Right cardiac atrium (tissue), 5 donors: ENCODE measurements at regions not wholly inside any gene's neighbourhood (a gene's known extent, or its start where the extent isn't known, plus 50 kb on each side); places are given as distances from the start of the nearest gene placed in this dataset.

ENCODE experiments used
- ATAC-seq, 2 donors: fragments of 200-7000 bp; cut with Tn5 transposase; one replicate each; pipeline versions ENCODE4 v1.8.0 to v1.9.1; 2020; ENCODE audit warnings: moderate library complexity in 2 of 2, mild to moderate bottlenecking in 1 of 2
- DNase-seq, 3 donors: peaks; one replicate each; pipeline ENCODE4 v3.0.0-alpha.2; 2020
- H3K27ac ChIP-seq: one replicate; pipeline ENCODE4 v1.5.1; 2013; ENCODE audit warnings: mild to moderate bottlenecking, low read length, control low read depth, moderate library complexity
- H3K27me3 ChIP-seq: one replicate; pipeline ENCODE4 v1.6.1; 2013; ENCODE audit not compliant: control insufficient read depth, insufficient read depth
- H3K4me1 ChIP-seq: one replicate; pipeline ENCODE4 v1.6.1; 2013; ENCODE audit warnings: low read length; ENCODE audit not compliant: control insufficient read depth, insufficient read depth
- H3K4me3 ChIP-seq: one replicate; pipeline ENCODE4 v1.5.1; 2013; ENCODE audit warnings: low read length, control low read depth
- H3K9me3 ChIP-seq: one replicate; pipeline ENCODE4 v1.6.1; 2013; ENCODE audit warnings: low read length; ENCODE audit not compliant: control insufficient read depth
- WGBS: extraction: QIAGEN DNeasy Blood & Tissue Kit; methylation state at CpG from one replicate; pipeline ENCODE4 v1.1.7; 2013; 5-methylcytosine and 5-hydroxymethylcytosine counted together
- intact Hi-C, 4 donors: fragments of 100-400 bp; cut with DNase I; formaldehyde crosslinking; loops; one replicate each; pipeline versions ENCODE4 v1.11.0 to v1.14.0; 2022 to 2023
- donor health status: healthy with polysubstance abuse.
- donor health status: DM: no; HTN: yes; CAD: no.
- donor health status: DM: no; HTN: no; CAD: no.
- donor health status: DM: no; HTN: yes; CAD: no; lungs with severe emphysema.
- donor health status: DM: yes; HTN: yes; CAD: no.

DNA sequence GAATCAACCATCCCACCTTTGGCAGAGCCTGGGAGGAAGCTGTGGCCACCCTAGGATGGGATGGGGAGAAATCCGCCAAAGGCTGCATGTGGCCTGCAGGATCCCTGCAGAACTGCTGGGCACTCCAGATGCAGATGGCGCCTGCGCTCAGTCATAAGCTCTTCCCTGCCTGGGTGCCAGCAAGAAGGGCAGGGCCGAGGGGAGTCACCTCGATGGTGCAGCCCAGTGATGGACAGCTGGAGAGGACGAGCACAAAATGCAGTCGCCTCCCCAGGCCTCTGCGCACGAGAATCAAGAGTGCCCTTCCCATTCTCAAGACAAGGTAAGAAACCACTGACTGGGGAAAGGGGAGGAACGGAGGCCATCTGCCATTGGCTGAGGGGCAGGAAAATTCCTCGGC is 693.6 kb downstream of the TBC1D22A start:
- DNase-seq (no peak), ATAC-seq (no peak)
- no peak overlapping the region for H3K27ac ChIP-seq
- H3K4me3 ChIP-seq = no peak overlapping the region
- 78% methylated on average over 11 of the region's 11 CpGs for WGBS
- no peaks in the 10 kb centered on the region for H3K9me3 ChIP-seq
- intact Hi-C loops = no loop called here
- H3K27me3 ChIP-seq = no peaks in the 10 kb centered on the region
- H3K4me1 ChIP-seq = no peaks in the 10 kb centered on the region

DNA sequence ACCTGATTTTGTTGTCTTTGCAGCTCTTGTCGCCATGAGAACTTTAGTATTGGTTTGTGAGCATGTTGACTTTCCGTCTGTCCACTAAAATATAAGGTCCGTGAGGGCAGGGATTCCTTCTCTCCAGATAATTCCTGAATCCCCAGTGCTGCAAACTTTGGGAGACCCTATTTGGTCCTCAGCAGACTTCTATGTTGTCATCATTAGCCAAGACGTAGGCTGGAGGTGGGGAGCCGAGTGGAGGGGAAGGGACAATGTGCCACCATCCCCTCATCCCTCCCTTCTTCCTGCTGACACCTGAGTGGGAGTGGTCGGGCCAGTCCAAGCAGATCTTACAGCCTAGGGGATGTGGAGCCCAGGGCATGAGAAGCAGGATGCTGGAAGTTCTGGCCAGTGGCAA is 690.6 kb downstream of the TBC1D22A start:
- no peak for DNase-seq
- H3K27me3 ChIP-seq = no peaks in the 10 kb centered on the region
- intact Hi-C loops = no loop called here
- H3K9me3 ChIP-seq = no peaks in the 10 kb centered on the region
- no peak for ATAC-seq
- no peaks in the 10 kb centered on the region for H3K4me1 ChIP-seq
- no peak overlapping the region for H3K27ac ChIP-seq
- WGBS = 87% methylated on average over 6 of the region's 6 CpGs
- H3K4me3 ChIP-seq = no peak overlapping the region

DNA sequence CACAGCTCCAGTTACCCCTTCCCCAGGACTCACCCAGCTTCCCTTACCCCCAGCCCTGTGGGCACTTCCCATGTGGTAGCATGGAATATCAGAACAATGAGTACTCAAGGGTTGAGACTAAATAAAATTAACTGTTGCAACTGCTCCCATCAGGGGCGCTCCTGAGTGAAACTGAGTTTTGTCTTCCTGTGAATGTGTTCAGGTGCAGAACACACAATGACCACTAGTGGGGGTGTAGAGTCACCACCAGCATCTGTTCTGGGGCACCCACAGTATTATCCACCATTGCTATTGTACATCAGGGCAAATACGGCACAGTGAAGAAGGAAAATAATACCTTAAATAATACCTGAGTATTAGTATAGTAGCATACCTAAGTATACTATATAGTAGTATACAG is 689.7 kb downstream of the TBC1D22A start:
- H3K4me3 ChIP-seq = no peak overlapping the region
- DNase-seq (no peak), ATAC-seq (no peak)
- no peaks in the 10 kb centered on the region for H3K27me3 ChIP-seq
- no peaks in the 10 kb centered on the region for H3K4me1 ChIP-seq
- no peaks in the 10 kb centered on the region for H3K9me3 ChIP-seq
- H3K27ac ChIP-seq = no peak overlapping the region
- intact Hi-C loops = no loop called here
- 78% methylated on average over 2 of the region's 2 CpGs for WGBS

DNA sequence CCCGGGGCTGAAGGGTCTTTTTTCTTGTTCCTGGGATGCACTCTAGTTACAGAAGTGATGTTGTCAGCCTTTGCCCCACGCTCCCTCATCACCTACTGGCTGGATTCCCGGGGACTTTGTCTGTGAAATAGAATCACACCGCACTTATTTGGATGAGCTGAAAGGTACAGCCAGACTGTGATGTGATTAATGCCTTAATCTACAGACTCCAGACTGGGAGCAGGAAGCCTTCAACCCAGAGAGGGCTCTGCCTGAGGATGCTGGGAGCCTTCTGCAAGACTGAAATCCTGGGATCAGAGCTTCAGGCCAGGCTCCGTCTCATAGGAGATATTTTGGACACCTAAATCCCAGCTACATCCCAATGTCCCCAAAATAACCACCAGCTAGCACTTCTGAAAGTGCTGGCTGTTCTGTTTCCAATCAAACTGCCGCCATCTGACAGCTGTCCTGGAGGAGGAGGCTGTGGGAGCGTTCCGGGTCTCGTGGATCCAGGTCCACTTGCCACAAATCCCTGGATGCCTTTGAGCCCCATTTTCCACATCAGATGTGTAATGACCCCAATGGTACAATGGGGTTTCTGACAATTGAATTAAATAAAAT is 688.5 kb downstream of the TBC1D22A start:
- intact Hi-C loops = no loop called here
- ATAC-seq (no peak), DNase-seq (no peak)
- no peak overlapping the region for H3K4me3 ChIP-seq
- 63% methylated on average over 9 of the region's 9 CpGs for WGBS
- H3K27ac ChIP-seq = no peak overlapping the region
- no peaks in the 10 kb centered on the region for H3K27me3 ChIP-seq
- no peaks in the 10 kb centered on the region for H3K4me1 ChIP-seq
- H3K9me3 ChIP-seq = no peaks in the 10 kb centered on the region

DNA sequence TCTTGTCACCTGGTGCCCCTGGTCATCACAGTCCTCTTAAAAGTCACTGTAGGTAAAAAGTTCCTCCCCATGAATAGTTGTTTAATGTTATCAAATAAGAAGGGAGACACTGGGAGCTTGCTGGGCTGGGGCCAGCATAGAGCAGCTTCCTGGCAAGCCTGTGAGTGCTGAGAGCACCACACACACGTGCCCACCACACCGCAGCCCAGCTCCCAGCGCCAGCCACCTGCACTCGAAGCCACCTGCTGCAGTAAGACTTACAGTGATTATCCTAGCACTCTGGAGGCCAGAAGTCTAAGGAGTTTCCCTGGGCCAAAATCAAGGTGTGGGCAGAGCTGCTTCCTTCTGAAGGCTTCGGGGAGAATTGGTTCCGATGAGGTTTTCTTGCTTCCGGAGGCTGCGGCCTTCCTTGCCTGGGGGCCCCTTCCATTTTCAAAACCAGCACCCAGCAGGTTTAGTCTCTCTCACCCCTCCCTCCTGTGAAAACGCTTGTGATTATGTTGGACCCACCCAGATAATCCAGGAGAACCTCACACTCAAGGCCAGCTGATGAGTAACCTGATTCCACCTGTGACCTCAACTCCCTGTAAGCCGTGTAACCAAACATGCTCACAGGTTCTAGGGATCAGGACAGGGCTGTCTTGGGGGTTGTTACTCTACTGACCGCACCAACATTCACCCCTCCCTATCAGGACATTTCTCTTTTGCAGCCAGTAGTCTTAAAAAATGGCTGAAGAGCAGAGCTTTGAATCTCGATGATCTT is 687.2 kb downstream of the TBC1D22A start:
- H3K9me3 ChIP-seq = no peaks in the 10 kb centered on the region
- no peak overlapping the region for H3K4me3 ChIP-seq
- no peaks in the 10 kb centered on the region for H3K4me1 ChIP-seq
- WGBS = 77% methylated on average over 12 of the region's 12 CpGs
- no peaks in the 10 kb centered on the region for H3K27me3 ChIP-seq
- no peak overlapping the region for H3K27ac ChIP-seq
- no peak for DNase-seq
- no peak for ATAC-seq
- intact Hi-C loops = no loop called here

DNA sequence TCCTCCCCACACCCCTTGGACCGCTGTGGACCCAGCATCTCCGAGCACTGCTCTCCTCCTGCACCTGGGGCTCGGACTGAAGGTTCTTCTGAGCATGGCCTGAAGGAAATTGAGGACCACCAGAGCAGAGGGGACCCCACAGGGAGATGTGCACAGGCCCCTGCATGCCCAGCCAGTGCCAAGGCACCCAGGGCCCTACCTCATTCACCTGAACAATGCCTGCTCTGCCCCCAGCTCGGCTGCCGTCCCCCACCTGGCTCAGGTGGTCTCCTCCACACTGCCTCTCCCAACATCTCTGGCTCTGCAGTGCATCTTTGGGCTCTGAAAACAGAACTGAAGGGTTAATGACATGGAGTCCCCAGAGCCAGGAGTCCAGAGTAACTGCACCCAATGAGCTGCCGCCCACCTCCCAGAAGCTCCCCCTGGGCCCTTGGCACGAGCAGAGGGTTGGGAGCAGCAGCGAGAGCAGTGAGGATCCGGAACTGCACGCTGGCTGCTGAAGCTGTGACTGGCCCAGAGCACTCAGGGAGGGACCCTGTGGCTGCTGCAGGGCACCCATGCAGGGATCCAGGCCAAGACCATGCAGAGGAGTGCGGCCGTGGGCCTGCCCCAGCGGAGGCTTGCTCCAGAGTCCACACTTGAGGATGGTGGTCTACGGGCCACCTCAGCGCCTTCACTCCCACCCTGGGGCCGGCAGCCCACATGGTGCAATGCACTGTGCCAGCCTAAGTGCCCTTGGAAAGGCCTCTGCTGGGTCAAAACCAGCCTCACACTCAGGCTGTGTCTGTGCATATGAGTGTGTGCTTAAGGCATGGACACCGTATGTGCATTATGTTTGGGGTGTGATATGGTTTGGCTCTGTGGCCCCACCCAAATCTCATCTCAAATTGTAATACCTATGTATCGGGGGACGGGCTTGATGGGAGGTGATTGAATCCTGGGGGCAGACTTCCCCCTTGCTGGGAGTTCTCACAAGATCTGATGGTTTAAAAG is 686.1 kb downstream of the TBC1D22A start:
- no peak for DNase-seq
- intact Hi-C loops = no loop called here
- WGBS = 83% methylated on average over 19 of the region's 19 CpGs
- Histone ChIP-seq H3K27me3 (no peaks in the 10 kb centered on the region), H3K27ac (no peak overlapping the region), H3K4me1 (no peaks in the 10 kb centered on the region), H3K4me3 (no peak overlapping the region), H3K9me3 (no peaks in the 10 kb centered on the region)
- ATAC-seq = no peak

DNA sequence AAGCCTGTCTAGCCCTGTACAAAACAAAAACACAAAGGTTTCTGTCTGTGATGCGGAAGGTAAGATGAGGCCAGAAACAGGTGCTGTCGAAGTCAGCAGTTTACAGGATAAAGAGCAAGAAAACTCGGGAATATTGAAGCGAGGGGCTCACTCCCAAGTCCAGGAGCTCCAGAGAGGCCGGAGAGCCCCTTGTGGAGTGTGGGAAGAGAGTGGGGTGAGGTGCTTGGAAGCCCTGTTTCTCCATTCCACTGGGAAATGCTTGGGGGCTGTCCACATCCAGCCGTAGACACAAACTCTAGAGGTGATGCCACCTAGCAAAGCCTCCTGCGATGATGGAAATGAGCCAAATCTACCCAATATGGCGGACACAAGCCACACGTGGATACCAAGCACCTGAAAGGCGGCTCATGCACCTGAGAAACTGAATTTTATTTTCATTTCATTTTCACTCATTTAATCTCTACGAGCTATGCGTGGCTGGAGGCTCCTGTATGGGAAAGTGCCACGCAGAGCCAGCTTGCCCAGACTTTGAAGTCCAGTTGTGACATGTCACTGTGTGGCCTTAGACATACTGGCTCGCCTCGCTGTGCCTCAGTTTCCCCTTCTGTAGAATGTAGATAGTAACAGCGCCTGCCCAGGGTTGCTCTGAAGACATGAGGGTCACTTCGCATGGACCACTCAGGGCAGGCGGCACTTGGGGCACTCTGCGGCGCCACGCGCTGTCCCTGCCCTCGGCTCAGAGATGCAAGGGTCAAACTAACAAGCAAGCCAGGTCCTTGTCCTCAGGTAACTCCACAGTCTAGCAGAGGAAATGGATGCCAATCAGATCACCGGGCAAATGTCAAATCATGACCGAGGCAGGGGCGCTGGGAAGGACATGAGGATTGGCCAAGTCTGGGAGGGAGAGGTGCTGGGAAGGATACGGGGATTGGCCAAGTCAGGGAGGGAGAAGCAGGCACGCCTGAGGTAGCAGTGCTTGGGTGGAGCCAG is 684.7 kb downstream of the TBC1D22A start:
- no peak for DNase-seq
- ATAC-seq = no peak
- WGBS = 86% methylated on average over 28 of the region's 28 CpGs
- H3K4me1 ChIP-seq = no peaks in the 10 kb centered on the region
- no peaks in the 10 kb centered on the region for H3K27me3 ChIP-seq
- intact Hi-C loops = no loop called here
- no peak overlapping the region for H3K4me3 ChIP-seq
- no peak overlapping the region for H3K27ac ChIP-seq
- no peaks in the 10 kb centered on the region for H3K9me3 ChIP-seq

DNA sequence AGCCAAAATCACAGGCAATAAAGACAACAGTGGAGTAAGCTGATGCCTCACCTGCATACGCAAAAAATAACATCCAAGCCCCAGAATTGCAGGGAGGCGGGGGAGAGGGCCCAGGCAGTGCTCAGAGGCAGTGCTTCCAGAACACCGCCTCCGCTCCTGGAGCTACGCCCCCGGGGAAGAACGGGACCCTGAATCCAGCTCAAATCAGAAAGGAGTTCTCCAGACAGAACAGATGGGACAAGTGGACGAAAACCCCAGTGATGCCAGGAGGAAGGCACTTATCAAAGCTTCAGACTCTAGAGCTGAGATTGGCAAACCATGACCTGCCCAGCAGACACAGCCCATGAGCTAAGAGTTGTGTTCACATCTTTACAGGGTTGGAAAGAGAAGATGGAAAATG is 683.9 kb downstream of the TBC1D22A start:
- H3K27ac ChIP-seq = no peak overlapping the region
- 89% methylated on average over 8 of the region's 8 CpGs for WGBS
- no peaks in the 10 kb centered on the region for H3K27me3 ChIP-seq
- no peaks in the 10 kb centered on the region for H3K9me3 ChIP-seq
- no peaks in the 10 kb centered on the region for H3K4me1 ChIP-seq
- no peak for DNase-seq
- no peak for ATAC-seq
- H3K4me3 ChIP-seq = no peak overlapping the region
- intact Hi-C loops = no loop called here

DNA sequence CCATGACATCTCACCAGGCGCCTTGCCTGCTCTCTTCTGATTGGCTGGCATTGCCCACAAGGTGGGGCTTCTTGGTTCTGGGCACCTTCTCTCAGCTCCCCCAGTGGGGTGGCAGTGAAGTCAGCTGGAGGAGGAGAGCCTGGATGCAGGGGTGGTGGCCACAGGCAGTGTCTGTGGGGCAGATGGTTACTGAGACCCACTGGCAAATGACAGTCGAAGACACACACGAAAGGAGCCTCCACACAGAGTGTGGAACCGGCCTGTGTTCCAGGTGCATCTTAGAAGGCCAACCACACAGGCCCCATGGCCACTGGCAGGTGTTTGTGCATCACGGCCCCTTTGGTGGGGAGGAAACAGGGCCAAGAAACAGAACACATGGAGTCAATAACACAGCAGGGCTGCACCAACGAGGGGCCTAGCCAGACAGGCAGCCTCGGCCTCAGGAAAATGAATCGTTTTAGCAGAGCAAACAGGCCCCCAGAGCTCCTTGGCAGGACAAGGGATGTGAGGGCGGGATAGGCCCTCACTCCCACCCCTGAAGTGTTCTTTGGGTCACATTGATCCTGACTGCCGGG is 683.4 kb downstream of the TBC1D22A start:
- no peaks in the 10 kb centered on the region for H3K4me1 ChIP-seq
- 75% methylated on average over 10 of the region's 10 CpGs for WGBS
- no peak for ATAC-seq
- DNase-seq = no peak
- intact Hi-C loops = no loop called here
- H3K9me3 ChIP-seq = no peaks in the 10 kb centered on the region
- H3K27me3 ChIP-seq = no peaks in the 10 kb centered on the region
- no peak overlapping the region for H3K4me3 ChIP-seq
- H3K27ac ChIP-seq = no peak overlapping the region

DNA sequence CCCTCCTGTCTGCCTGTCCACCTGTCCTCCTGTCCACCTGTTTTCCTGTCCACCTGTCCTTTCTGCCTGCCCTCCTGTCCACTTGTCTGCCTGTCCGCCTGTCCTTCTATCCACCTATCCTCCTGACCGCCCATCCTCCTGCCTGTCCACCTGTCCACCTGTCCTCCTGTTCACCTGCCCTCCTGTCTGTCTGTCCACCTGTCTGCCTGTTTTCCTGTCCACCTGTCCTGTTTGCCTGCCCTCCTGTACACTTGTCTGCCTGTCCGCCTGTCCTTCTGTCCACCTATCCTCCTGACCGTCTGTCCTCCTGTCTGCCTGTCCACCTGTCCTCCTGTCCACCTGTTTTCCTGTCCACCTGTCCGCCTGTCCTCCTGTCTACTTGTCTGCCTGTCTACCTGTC is 682.8 kb downstream of the TBC1D22A start:
- Histone ChIP-seq H3K27ac (no peak overlapping the region), H3K9me3 (no peaks in the 10 kb centered on the region), H3K4me1 (no peaks in the 10 kb centered on the region), H3K4me3 (no peak overlapping the region), H3K27me3 (no peaks in the 10 kb centered on the region)
- no peak for DNase-seq
- WGBS = 88% methylated on average over 5 of the region's 5 CpGs
- no peak for ATAC-seq
- intact Hi-C loops = no loop called here
